RWPE2 (cell line): ENCODE measurements at regions not wholly inside any gene's neighbourhood (a gene's known extent, or its start where the extent isn't known, plus 50 kb on each side); places are given as distances from the start of the nearest gene placed in this dataset.
"Not testable (repeated sequence)": the region's sequence is repeated elsewhere in the genome, so short reads cannot be mapped to it uniquely, and the experiment has no call there.

Experiments
- ATAC-seq: fragments of 200-7000 bp; cut with Tn5 transposase; 3 replicates; pipeline ENCODE4 v1.9.1; 2021; ENCODE audit warnings: low read depth
- DNase-seq: peaks from one replicate; pipeline ENCODE4 v3.0.0-alpha.2; 2020; ENCODE audit warnings: low spot score
- H3K27ac ChIP-seq: fragments of 450-650 bp; 2 replicates; pipeline ENCODE4 v1.5.1; 2017; ENCODE audit warnings: mild to moderate bottlenecking; ENCODE audit not compliant: poor library complexity, severe bottlenecking
- H3K27me3 ChIP-seq: fragments of 250-450 bp; sonication (Bioruptor Pico); 2 replicates; pipeline ENCODE4 v1.5.1; 2021; ENCODE audit warnings: mild to moderate bottlenecking, moderate library complexity; ENCODE audit not compliant: insufficient read depth, poor library complexity, severe bottlenecking
- H3K36me3 ChIP-seq: fragments of 250-450 bp; sonication (Bioruptor Pico); 2 replicates; pipeline ENCODE4 v1.5.1; 2020; ENCODE audit warnings: low read depth, mild to moderate bottlenecking, moderate library complexity
- H3K4me1 ChIP-seq: fragments of 250-450 bp; sonication (Bioruptor Pico); 2 replicates; pipeline ENCODE4 v1.5.1; 2021; ENCODE audit warnings: mild to moderate bottlenecking, moderate library complexity; ENCODE audit not compliant: insufficient read depth, poor library complexity, severe bottlenecking
- H3K4me3 ChIP-seq: fragments of 250-450 bp; sonication (Bioruptor Pico); 2 replicates; pipeline ENCODE4 v1.5.1; 2021; ENCODE audit warnings: mild to moderate bottlenecking, moderate library complexity; ENCODE audit not compliant: severe bottlenecking
- H3K9me3 ChIP-seq: fragments of 250-450 bp; sonication (Bioruptor Pico); 2 replicates; pipeline ENCODE4 v1.5.1; 2021; ENCODE audit warnings: mild to moderate bottlenecking, moderate library complexity; ENCODE audit not compliant: severe bottlenecking
- CTCF ChIP-seq: fragments of 450-650 bp; IDR thresholded peaks from one replicate; pipeline ENCODE4 v1.5.1; 2017; ENCODE audit warnings: mild to moderate bottlenecking, moderate library complexity; ENCODE audit not compliant: poor library complexity, severe bottlenecking

DNA sequence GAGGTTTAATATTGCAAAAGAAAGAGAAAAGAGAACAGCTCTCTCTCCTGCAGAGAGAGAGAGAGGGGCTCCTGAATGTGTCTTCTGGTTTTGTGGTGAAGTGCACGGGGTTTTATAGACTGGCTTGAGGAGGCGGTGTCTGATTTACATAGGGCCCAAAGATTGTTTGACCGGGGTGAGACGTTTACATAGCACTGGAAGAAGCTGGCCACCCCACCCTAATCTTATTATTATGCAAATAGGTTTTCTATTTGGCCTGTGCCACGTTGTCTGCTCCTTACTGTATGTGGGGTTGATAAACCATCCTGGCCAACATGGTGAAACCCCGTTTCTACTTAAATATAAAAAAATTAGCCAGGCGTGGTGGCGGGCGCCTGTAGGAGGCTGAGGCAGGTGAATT lies 268.6 kb downstream of the SV2B start:
- no peak overlapping the region for H3K27ac ChIP-seq
- H3K4me3 ChIP-seq, result no peak overlapping the region
- no peaks in the 10 kb centered on the region for H3K27me3 ChIP-seq
- ATAC-seq, result no peak
- TF ChIP-seq CTCF, result no peak
- DNase-seq, result no peak
- peaks cover 3% of the 10 kb centered on the region for H3K9me3 ChIP-seq
- no peaks in the 10 kb centered on the region for H3K4me1 ChIP-seq
- no peaks in the 10 kb centered on the region for H3K36me3 ChIP-seq

DNA sequence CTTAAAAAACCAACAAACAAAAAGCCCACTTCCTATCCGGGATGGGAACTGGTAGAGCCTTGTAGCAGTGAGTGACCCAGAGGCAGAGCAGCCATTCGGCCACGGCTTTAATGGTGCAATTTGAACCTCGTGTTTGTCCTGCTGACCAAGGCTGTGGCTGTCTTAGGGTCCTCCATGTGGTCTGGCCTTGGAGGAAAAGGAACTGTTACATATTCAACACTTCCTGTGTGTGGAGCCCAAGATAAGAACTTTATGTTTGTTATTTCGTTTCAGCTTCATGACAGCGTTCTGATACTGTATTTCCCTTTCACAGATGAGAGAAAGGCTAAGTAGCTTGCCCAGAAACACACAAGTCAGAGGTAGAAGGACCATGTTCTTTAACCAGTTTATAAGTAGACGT lies 269.8 kb downstream of the SV2B start:
- Histone ChIP-seq H3K4me3 (no peak overlapping the region), H3K27me3 (no peaks in the 10 kb centered on the region), H3K27ac (no peak overlapping the region), H3K9me3 (peaks cover 3% of the 10 kb centered on the region), H3K36me3 (no peaks in the 10 kb centered on the region), H3K4me1 (no peaks in the 10 kb centered on the region)
- no peak for TF ChIP-seq CTCF
- DNase-seq, result no peak
- no peak for ATAC-seq

- not testable (repeated sequence) for ATAC-seq, H3K27ac ChIP-seq, DNase-seq, H3K4me3 ChIP-seq, H3K9me3 ChIP-seq, H3K27me3 ChIP-seq, H3K4me1 ChIP-seq, H3K36me3 ChIP-seq
Observed at GRCh38 chr15:91371345-91371744, 271.3 kb downstream of the SV2B start.

DNA sequence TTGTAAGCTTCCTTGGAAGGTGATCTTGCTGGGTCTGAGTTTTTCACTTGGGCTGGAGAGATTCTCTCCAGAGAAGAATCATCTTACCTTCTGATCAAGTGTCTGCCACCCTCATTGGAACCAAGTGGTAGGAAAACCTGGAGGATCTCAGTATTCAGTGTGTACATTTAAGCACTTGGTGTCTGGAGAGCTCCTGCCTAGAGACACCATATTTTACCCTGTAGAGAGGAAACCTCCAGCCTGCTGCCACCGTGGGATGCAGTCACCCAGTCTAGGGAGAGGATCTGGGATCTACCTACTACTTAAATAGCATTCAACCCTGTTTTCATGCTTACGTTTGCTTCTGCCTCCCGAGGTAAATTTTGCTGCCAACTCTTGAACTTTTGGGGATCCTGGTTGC lies 274.3 kb downstream of the SV2B start:
- Histone ChIP-seq H3K4me3 (no peak overlapping the region), H3K4me1 (no peaks in the 10 kb centered on the region), H3K27ac (no peak overlapping the region), H3K27me3 (no peaks in the 10 kb centered on the region), H3K9me3 (peaks cover 3% of the 10 kb centered on the region), H3K36me3 (no peaks in the 10 kb centered on the region)
- no peak for DNase-seq
- no peak for TF ChIP-seq CTCF
- no peak for ATAC-seq

- peaks cover 3% of the 10 kb centered on the region for H3K9me3 ChIP-seq
- no peaks in the 10 kb centered on the region for H3K36me3 ChIP-seq
- H3K4me1 ChIP-seq, result no peaks in the 10 kb centered on the region
- no peak for DNase-seq
- no peaks in the 10 kb centered on the region for H3K27me3 ChIP-seq
- no peak for TF ChIP-seq CTCF
- H3K27ac ChIP-seq, result no peak overlapping the region
- no peak overlapping the region for H3K4me3 ChIP-seq
- no peak for ATAC-seq
Observed at GRCh38 chr15:91376038-91376437, 276.0 kb downstream of the SV2B start.

DNA sequence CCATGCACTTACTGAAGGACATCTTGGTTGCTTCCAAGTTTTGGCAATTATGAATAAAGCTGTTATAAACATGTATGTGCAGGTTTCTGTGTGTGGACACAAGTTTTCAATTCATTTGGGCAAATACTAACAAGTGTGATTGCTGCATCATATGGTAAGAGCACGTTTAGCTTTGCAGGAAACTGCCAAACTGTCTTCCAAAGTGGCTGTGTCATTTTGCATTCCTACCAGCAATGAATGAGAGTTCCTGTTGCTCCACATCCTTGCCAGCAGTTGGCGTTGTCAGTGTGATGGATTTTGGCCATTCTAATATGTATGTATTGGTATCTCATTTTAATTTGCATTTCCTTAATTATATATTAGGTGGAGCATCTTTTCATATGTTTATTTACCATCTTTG lies 280.1 kb downstream of the SV2B start:
- no peaks in the 10 kb centered on the region for H3K4me1 ChIP-seq
- no peak overlapping the region for H3K4me3 ChIP-seq
- TF ChIP-seq CTCF, result peak; percentile 41

More for the DNA sequence above, 280.1 kb downstream of the SV2B start:
- no peak overlapping the region for H3K27ac ChIP-seq
- no peak for DNase-seq
- no peaks in the 10 kb centered on the region for H3K36me3 ChIP-seq
- ATAC-seq, result no peak
- no peaks in the 10 kb centered on the region for H3K9me3 ChIP-seq
- H3K27me3 ChIP-seq, result no peaks in the 10 kb centered on the region
